HCT116 (cell line): ENCODE measurements at regions not wholly inside any gene's neighbourhood (a gene's known extent, or its start where the extent isn't known, plus 50 kb on each side); places are given as distances from the start of the nearest gene placed in this dataset.

Experiments
- ATF3 ChIP-seq: IDR thresholded peaks from 2 replicates; pipeline ENCODE4 v1.6.1; 2012
- CTCF ChIP-seq, 3 experiments: fragments of 200-600 bp in 1 of 3; sonication (generic) in 1 of 3; IDR thresholded peaks in 2 of 3; conservative IDR thresholded peaks in 1 of 3; 2 replicates each; pipeline ENCODE4 v1.5.1; 2012 to 2017; ENCODE audit warnings: low read depth in 2 of 3, low read length in 2 of 3, antibody characterized with exemption in 1 of 3, borderline replicate concordance in 1 of 3, control low read depth in 1 of 3, mild to moderate bottlenecking in 1 of 3, mixed read lengths in 1 of 3, mixed run types in 1 of 3, moderate library complexity in 1 of 3; ENCODE audit not compliant: insufficient read depth in 1 of 3
- EZH2 ChIP-seq: fragments of 200-600 bp; sonication (generic); IDR thresholded peaks from 2 replicates; pipeline ENCODE4 v1.6.1; 2017; ENCODE audit warnings: antibody characterized with exemption, mixed run types
- EZH2phosphoT487 ChIP-seq: fragments of 200-600 bp; IDR thresholded peaks from 2 replicates; pipeline ENCODE4 v1.6.1; 2018; ENCODE audit warnings: antibody characterized with exemption, borderline replicate concordance
- FOSL1 ChIP-seq: IDR thresholded peaks from 2 replicates; pipeline ENCODE4 v1.6.1; 2012; ENCODE audit warnings: low read depth
- POLR2A ChIP-seq: IDR thresholded peaks from 2 replicates; pipeline ENCODE4 v1.7.0; 2011; ENCODE audit warnings: borderline replicate concordance; ENCODE audit not compliant: insufficient read depth, insufficient read length; ENCODE audit errors: extremely low read depth
- POLR2AphosphoS5 ChIP-seq: IDR thresholded peaks from 2 replicates; pipeline ENCODE4 v1.6.1; 2011; ENCODE audit warnings: mild to moderate bottlenecking, low read depth, low read length, moderate library complexity
- REST ChIP-seq: IDR thresholded peaks from 2 replicates; pipeline ENCODE4 v1.6.1; 2012; ENCODE audit warnings: low read depth
- SP1 ChIP-seq: IDR thresholded peaks from 2 replicates; pipeline ENCODE4 v1.6.1; 2012; ENCODE audit warnings: low read depth
- SRF ChIP-seq: IDR thresholded peaks from 2 replicates; pipeline ENCODE4 v1.6.1; 2012; ENCODE audit warnings: low read depth
- ZBTB33 ChIP-seq: IDR thresholded peaks from 2 replicates; pipeline ENCODE4 v1.6.1; 2011; ENCODE audit warnings: mild to moderate bottlenecking, low read length, moderate library complexity; ENCODE audit not compliant: insufficient replicate concordance; ENCODE audit errors: extremely low read depth

GRCh38 chr1:199157494-199157893 lies 518.7 kb downstream of the PTPRC start:
- TF ChIP-seq REST, result no peak
- TF ChIP-seq CTCF (IDR thresholded peaks at IDR 0.05 in 2 of 3, conservative IDR thresholded peaks at IDR 0.05 in 1 of 3; ENCODE audit: borderline replicate concordance in 1 of 3, insufficient read depth in 1 of 3, low read depth in 2 of 3, low read length in 2 of 3), result no peak
- TF ChIP-seq ATF3, result no peak
- TF ChIP-seq EZH2, result no peak
- TF ChIP-seq ZBTB33, result no peak
- no peak for TF ChIP-seq POLR2AphosphoS5
- TF ChIP-seq POLR2A, result no peak
- TF ChIP-seq SP1, result no peak
- no peak for TF ChIP-seq SRF
- no peak for TF ChIP-seq FOSL1
- TF ChIP-seq EZH2phosphoT487, result no peak
